NT2/D1 (cell line): ENCODE measurements at regions not wholly inside any gene's neighbourhood (a gene's known extent, or its start where the extent isn't known, plus 50 kb on each side); places are given as distances from the start of the nearest gene placed in this dataset.

Experiments used
- YY1 ChIP-seq: IDR thresholded peaks from 2 replicates; pipeline ENCODE4 v1.6.1; 2011; ENCODE audit not compliant: insufficient read length, insufficient read depth
- ZNF274 ChIP-seq: IDR thresholded peaks from 2 replicates; pipeline ENCODE4 v1.6.1; 2011; ENCODE audit warnings: mild to moderate bottlenecking, low read depth, low read length

DNA sequence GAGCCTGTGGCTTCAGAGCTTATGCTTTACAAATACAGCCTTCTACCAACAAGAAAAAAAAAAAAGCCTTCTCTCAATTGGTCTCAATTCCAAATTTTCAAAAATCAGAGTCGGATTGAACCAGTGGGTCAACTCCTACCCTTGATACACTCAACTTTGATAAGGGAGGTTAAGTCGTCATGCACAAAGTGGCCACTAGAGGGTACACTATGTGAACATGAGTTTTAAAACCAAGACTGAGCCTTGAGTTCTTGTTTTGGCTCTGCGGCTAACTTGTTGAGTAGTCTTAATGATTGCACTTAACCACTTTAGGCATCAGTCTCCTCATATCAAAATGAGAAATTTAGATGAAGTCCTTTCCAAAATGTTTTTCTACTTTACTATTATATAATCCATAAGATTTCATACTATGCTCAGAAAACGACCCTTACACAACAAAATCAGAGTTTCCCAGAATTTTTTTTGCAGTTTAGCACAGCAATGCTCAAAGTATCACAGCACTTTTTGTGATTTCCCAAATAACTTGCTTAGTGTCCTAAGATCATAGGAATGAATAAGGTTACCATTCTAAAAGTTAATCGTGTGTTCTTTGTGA is 92.9 kb upstream of the MTAP start:
- TF ChIP-seq ZNF274, result no peak
- no peak for TF ChIP-seq YY1
